GM21528 (cell line): ENCODE measurements at regions not wholly inside any gene's neighbourhood (a gene's known extent, or its start where the extent isn't known, plus 50 kb on each side); places are given as distances from the start of the nearest gene placed in this dataset.

ENCODE experiments used
- ATAC-seq: cut with Tn5 transposase; IDR thresholded peaks from one replicate; pipeline ENCODE4 v1.9.1; 2021; ENCODE audit warnings: mild to moderate bottlenecking, moderate library complexity; ENCODE audit not compliant: unreplicated experiment, low FRiP score

GRCh38 chr3:102102394-102102793, 253.1 kb downstream of the NFKBIZ start:
- no peak for ATAC-seq

GRCh38 chr3:102104033-102104432, 254.7 kb downstream of the NFKBIZ start:
- no peak for ATAC-seq

- ATAC-seq, result no peak
Observed at GRCh38 chr3:102105193-102105592, 255.9 kb downstream of the NFKBIZ start.

DNA sequence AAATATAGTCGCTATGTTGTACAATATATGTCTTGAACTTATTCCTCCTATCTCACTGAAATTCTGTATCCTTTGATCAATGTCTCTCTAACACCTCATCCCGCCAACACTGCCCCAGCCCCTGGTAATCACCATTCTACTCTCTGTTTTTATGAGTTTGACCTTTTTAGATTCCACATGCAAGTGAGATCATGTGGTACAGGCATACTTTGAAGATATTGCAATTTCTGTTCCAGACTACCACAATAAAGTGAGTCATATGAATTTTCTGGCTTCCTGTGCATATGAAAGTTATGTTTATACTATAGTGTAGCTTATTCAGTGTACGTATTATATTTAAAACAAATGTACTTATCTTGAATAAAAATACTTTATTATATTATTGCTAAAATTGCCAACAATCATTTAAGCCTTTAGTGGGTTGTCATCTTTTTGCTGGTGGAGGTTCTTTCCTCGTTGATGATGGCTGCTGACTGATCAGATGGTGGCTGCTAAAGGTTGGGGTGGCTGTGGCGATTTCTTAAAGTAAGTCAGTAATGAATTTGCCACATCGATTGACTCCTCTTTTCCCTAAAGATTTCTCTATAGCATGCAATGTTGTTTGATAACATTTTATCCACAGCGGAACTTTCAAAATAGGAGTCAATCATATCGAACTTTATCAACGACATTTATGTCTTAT, 257.2 kb downstream of the NFKBIZ start:
- no peak for ATAC-seq

DNA sequence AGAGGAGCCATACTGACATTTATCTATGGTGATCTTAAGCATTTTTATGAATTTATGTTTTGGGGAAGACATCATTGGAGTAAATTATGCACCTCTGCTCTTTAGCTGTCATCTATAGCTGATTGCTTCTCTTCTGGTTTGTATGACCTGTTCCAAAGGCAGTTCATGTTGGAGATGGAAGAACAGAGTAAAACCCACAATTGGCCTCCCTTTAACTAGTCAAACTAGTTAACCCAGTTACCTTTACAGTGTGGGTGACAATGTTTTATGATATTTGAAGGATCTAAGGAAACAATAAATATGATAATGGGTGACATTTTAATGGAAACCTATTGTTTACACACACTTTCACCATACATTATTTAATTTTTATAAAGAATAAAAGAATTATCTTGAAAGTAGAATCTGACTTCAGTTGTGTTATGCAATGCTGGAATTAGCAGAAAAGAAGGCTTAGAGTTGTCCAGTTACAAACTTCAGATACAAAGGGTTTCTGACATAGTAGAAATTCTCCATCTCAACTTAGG, 263.5 kb downstream of the NFKBIZ start:
- no peak for ATAC-seq

DNA sequence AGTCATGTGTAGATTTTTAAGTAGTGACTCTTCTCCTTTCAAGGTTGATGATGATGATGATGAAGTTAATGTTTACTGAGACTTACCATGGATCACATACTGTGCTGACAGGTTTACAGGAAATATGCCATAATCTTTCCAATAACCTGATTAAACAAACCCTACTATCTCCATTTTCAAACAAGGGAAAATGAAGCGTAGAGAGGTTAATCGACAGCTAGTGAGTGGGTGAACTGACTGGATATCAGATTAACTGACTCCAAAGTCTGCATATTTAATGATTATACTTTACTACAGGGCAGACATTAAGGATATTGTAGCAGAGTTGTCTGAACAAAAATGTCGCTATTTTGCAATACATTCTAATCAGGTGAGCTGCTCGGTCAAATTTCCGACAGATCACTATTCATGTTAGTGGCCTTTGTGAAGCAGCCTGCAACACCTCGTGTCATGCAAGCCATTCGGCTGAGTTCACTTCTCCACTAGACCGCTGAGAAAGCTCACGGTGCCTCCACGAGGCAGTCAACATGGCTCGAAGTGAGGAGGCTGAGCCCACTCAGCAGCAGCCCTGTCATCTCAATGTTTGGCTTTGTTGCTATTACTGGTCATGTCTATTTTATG, 264.2 kb downstream of the NFKBIZ start:
- ATAC-seq, result no peak

- ATAC-seq, result no peak
Observed at GRCh38 chr3:102114264-102114979, 265.1 kb downstream of the NFKBIZ start.

DNA sequence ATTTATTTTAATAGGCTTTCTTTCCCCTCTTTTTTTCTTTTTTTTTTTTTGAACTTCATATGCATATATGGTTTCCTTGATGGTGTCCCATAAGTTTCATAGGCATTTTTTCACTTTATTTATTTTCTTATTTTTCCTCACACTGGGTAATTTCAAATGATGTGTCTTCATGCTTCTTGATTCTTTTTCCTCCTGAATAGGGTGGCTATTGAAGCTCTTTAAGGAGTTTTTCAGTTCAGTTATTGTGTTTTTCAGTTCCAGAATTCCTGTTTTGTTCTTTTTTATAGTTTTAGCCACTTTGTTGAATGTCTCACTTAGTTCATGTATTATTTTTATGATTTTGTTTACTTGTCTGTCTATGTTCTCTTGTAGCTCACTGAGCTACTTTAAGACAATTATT, 273.2 kb downstream of the NFKBIZ start:
- no peak for ATAC-seq

GRCh38 chr3:102123590-102124190, 274.4 kb downstream of the NFKBIZ start:
- no peak for ATAC-seq

GRCh38 chr3:102124282-102124681, 275.0 kb downstream of the NFKBIZ start:
- ATAC-seq, result no peak

DNA sequence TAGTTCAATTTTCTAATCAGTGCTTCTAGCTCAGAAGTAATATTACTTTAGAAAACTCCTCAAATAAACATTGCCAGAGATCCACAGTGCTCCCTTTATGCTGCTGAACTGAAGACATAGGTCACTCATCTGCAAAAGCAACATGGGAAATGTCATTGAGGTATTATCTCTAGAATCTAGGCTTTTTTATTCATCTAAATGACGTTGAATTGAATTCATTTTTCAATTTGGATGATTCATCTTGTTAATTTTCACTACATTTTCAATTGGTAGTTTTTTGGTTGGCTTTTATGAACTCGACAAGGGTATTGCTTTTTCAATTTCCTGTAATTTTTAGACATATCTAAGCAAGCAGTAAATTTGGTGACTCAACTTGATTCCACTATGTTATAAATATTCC, 275.4 kb downstream of the NFKBIZ start:
- ATAC-seq, result no peak

- no peak for ATAC-seq
Observed at GRCh38 chr3:102125197-102125993, 276.1 kb downstream of the NFKBIZ start.

DNA sequence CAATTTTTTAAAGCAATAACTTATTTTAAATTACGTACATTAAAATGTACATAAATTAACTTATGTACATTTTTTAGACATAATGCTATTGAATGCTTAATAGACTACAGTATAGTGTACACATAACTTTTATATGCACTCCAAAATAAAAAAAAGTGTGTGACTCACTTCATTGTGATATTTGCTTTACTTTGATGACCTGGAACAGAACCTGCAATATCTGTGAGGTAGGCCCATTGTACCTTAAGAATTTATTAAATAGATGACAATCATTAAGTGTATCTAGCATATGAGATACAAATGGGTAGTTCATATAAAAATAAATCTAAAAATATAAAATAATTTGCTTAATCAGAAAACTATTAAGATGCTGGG, 276.7 kb downstream of the NFKBIZ start:
- ATAC-seq, result no peak

GRCh38 chr3:102129760-102130608, 280.7 kb downstream of the NFKBIZ start:
- no peak for ATAC-seq

GRCh38 chr3:102132370-102132769, 283.1 kb downstream of the NFKBIZ start:
- ATAC-seq, result no peak

- no peak for ATAC-seq
Observed at GRCh38 chr3:102133376-102133775, 284.1 kb downstream of the NFKBIZ start.

DNA sequence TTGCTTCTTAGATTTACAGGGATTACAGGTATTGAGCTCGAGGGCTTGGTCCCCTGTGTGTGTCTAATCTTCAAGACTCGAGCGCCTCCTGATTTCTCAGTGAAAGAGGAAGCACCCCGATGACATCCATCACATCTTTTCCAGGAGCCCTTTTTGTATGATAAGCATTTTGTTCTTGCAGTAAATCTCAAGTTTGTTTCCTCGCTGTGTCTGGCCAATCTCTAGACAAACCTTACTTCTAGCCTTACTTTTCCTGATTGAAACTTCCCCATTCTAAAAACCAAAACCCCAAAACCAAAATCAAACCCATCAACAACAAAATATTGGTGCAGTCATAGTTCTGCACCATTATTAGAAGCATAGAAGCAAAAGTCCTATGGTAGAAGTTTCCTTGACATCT, 286.0 kb downstream of the NFKBIZ start:
- ATAC-seq, result no peak

- no peak for ATAC-seq
Observed at GRCh38 chr3:102136183-102136582, 286.9 kb downstream of the NFKBIZ start.

- no peak for ATAC-seq
Observed at GRCh38 chr3:102140116-102140515, 290.8 kb downstream of the NFKBIZ start.
